Activated effector memory CD4-positive, alpha-beta T cell treated with Interleukin-2 at 50 U/mL for 16 hours (primary cell): ENCODE measurements at regions not wholly inside any gene's neighbourhood (a gene's known extent, or its start where the extent isn't known, plus 50 kb on each side); places are given as distances from the start of the nearest gene placed in this dataset.

Experiments
- DNase-seq: peaks from one replicate; pipeline ENCODE4 v3.0.0-alpha.2; 2020

GRCh38 chr10:7507887-7508726 is 97.3 kb upstream of the SFMBT2 start:
- DNase-seq = no peak

- DNase-seq = no peak
Measured at GRCh38 chr10:7506571-7506970, 95.7 kb upstream of the SFMBT2 start.

GRCh38 chr10:7505196-7505595 is 94.4 kb upstream of the SFMBT2 start:
- no peak for DNase-seq

- DNase-seq = no peak
Measured at GRCh38 chr10:7503190-7503589, 92.4 kb upstream of the SFMBT2 start.

GRCh38 chr10:7501157-7501556 is 90.3 kb upstream of the SFMBT2 start:
- no peak for DNase-seq

- no peak for DNase-seq
Measured at GRCh38 chr10:7498111-7498510, 87.3 kb upstream of the SFMBT2 start.

GRCh38 chr10:7493996-7494395 is 83.2 kb upstream of the SFMBT2 start:
- no peak for DNase-seq

GRCh38 chr10:7492660-7493046 is 81.8 kb upstream of the SFMBT2 start:
- DNase-seq = no peak

- no peak for DNase-seq
Measured at GRCh38 chr10:7491949-7492659, 81.3 kb upstream of the SFMBT2 start.

- no peak for DNase-seq
Measured at GRCh38 chr10:7491230-7491629, 80.4 kb upstream of the SFMBT2 start.

GRCh38 chr10:7488418-7488829 is 77.6 kb upstream of the SFMBT2 start:
- DNase-seq = no peak

- no peak for DNase-seq
Measured at GRCh38 chr10:7487528-7487927, 76.7 kb upstream of the SFMBT2 start.

- DNase-seq = no peak
Measured at GRCh38 chr10:7486528-7486927, 75.7 kb upstream of the SFMBT2 start.

GRCh38 chr10:7485799-7486198 is 75.0 kb upstream of the SFMBT2 start:
- no peak for DNase-seq

GRCh38 chr10:7485244-7485556 is 74.4 kb upstream of the SFMBT2 start:
- no peak for DNase-seq

- DNase-seq = peak; percentile 50
Measured at GRCh38 chr10:7484456-7485243, 73.8 kb upstream of the SFMBT2 start.

- DNase-seq = no peak
Measured at GRCh38 chr10:7483848-7484247, 73.0 kb upstream of the SFMBT2 start.

GRCh38 chr10:7482992-7483391 is 72.2 kb upstream of the SFMBT2 start:
- no peak for DNase-seq

GRCh38 chr10:7481368-7481765 is 70.5 kb upstream of the SFMBT2 start:
- DNase-seq = no peak

GRCh38 chr10:7480742-7481367 is 70.0 kb upstream of the SFMBT2 start:
- no peak for DNase-seq

GRCh38 chr10:7479861-7480598 is 69.2 kb upstream of the SFMBT2 start:
- DNase-seq = no peak

- DNase-seq = no peak
Measured at GRCh38 chr10:7478727-7479457, 68.1 kb upstream of the SFMBT2 start.
